Fibroblast of the conjunctiva (primary cell): ENCODE measurements at regions not wholly inside any gene's neighbourhood (a gene's known extent, or its start where the extent isn't known, plus 50 kb on each side); places are given as distances from the start of the nearest gene placed in this dataset.
A peak's percentile ranks its signal among the peaks of the same experiment; 100 is the strongest.

ENCODE experiments used
- DNase-seq: peaks from one replicate; pipeline ENCODE4 v3.0.0-alpha.2; 2010; ENCODE audit warnings: low read depth

GRCh38 chr6:108734271-108734922, 113.8 kb upstream of the ARMC2 start:
- DNase-seq, result no peak

GRCh38 chr6:108735310-108736001, 112.8 kb upstream of the ARMC2 start:
- DNase-seq, result no peak

DNA sequence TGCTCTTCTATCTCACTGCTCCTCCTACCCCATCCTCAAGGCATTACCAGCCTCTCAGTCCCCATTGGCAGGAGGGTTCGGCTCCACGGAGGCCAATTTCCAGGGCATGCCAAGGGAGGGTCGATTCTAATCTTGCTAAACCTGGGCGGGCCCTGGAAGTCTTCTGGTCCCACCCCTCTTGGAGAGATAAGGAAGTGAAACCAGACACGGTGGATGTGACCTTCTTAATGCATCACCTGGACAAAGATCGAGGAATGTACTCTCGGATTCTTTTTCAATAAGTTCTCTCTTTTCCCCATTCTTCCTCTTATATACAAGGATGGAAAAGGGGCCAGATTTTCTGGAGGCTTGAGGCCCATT, 112.2 kb upstream of the ARMC2 start:
- no peak for DNase-seq

DNA sequence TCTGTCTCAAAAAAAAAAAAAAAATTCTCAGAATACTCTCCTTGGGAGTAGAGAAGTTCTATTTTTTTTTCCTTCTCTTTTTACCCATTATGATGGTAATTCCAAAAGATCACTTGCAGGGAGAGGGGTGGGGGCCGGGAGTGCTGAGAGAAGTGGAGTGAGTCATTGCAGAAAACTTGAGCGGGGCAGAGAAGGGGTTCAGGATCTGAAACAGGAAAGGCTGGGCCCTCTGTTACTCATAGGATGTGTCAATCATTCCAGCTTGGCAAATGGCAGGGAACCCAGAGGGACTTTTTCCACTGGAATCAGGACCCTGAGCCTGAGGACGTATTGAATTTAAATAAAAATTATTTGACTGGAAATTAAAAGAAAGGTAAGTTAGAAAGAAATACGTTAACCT, 111.4 kb upstream of the ARMC2 start:
- peak; percentile 66 for DNase-seq

DNA sequence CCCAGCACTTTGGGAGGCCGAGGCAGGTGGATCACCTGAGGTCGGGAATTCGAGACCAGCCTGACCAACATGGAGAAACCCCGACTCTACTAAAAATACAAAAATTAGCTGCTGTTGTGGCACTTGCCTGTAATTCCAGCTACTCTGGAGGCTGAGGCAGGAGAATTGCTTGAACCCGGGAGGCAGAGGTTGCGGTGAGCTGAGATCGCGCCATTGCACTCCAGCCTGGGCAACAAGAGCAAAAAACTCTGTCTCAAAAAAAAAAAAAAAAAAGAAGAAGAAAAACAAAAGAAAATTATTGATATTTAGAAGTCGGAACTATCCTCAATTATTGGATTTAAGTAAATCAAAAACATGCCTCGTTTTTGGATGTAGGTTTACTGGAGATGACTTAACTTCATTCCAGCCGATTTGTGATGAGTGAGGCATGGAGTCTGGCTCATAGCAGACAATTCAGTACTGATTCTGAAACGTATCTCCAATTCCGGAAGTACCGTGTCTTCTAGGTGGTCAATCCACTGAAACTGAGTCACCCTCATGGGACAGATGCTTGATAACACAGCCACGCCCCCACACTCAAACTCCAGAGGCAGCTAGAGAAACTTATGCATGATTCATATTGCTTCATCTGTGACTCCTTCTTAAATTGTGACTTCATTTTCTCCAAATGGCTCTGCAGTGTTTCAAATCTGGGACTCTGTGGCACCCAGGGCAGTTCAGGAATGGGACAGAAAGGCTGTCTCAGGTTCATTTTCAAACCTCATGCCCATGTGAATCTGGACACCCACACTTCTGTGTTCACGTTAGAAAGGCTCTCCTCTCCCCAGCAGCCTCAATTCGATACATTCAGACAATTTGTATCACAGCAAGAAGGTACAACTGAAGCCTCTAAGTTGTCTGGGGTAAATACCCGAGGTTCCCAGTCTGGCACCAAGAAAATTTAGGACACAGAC, 110.4 kb upstream of the ARMC2 start:
- DNase-seq, result peak; percentile 79

GRCh38 chr6:108738684-108739416, 109.4 kb upstream of the ARMC2 start:
- no peak for DNase-seq

DNA sequence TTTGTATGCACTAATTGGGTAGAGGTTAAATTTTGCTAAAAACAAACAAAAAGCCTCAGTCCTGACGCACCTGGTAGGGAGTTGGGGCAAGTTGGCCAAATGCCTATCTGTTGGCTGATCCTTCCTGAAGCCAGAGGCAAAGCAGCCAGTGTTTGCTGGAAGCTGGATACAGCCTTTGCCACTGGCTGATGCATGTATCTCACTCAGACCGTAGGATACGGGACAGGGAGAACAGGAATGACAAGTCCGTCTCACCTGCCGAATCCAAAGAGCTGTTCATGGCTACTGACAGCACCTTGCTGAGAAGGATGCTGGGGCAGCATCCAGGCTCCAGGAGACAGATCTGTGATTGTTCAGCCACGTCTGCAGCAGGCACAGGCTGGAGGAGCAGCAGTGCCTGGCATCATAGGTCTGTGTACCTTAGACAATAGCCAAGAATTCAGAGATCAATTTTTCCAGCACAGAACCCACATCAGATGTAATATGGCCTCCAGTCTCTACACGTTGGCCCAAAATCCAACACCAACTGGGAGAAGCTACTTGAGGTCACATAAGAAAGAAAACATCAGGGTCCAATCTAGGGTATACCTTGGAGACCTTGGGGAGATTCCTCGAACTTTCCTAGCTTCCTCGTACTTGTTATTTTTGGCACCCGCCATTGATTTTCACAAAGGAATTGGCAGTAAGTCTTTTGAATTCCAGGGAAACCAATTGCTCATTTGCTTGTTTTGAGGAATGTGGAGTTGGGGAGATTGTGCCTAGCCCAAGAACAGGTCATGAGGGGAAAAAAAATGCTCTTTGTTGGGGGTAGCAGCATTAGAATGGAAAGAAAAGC, 108.5 kb upstream of the ARMC2 start:
- DNase-seq, result peak; percentile 4

GRCh38 chr6:108741331-108741989, 106.8 kb upstream of the ARMC2 start:
- no peak for DNase-seq

- DNase-seq, result no peak
Observed at GRCh38 chr6:108742041-108742440, 106.2 kb upstream of the ARMC2 start.

DNA sequence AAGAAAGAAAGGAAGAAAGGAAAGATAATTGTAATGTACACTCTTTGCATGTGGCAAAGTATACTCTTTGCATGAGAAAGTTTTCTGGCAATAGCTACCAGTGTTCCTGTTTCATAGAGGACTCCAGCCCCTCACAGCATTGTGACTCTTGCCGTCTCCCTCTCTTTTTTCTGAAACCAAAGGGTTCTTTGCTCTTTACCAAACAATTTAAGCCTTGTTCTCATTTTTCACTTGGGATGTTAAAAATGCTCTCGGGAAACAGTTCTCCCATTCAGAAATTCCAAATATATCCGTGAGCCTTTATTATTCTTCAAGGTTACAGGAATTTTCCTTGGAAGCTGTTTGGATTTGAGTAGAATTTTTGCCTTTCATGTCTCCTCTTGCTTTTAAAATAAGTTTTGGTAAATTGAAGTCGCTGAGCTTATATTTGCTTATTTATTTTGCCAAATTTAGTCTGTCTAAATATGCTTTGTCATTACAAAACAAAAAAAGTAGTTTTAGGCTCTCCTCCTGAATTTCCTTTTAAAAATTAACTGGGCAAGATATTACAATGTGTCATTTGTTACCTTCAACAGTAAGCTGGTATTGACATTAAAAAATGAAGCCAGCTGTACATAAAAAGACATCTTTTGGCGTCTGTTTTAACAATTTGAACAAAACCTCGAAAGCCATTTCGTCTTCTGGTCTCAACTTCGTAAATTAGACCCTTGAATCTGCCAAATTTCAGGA, 103.8 kb upstream of the ARMC2 start:
- no peak for DNase-seq

DNA sequence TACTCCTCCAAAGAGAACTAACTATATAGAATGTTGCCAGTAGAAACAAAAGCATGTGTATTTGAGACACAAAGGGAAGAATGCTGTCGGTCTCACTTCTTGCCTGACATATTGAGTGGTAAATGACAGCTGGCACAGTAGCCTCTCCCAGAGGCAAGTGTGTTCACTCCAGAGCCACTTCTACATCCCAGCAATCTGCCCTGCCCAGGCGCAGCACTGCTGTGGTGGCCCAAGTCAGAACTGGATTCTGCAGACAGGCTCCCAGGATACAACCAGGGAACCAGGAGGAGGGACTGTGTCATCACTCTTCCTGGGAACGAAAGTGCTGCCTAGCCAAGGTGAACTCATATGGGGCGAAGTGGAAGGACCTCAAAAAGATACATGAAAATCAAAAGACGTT, 103.2 kb upstream of the ARMC2 start:
- DNase-seq, result no peak

- DNase-seq, result no peak
Observed at GRCh38 chr6:108745664-108746336, 102.4 kb upstream of the ARMC2 start.

DNA sequence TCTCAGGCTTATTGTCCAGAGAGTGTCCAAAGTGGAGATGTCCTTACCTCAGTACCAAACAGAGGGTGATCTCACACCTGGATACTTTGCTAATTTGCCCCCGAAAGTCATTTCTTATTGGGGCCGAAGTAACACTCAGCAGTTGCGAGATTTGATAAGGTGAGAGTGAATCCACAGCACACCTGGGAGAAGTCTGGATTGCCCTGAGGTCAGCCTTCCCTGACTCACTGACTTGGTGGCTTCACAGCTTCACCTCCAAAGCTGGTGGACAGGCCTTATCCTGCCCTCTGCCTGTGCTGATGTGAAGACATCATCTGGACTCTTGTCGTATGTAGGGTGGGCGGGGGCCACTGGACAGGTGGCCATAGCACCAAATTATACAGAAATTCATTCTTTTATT, 101.9 kb upstream of the ARMC2 start:
- DNase-seq, result no peak

DNA sequence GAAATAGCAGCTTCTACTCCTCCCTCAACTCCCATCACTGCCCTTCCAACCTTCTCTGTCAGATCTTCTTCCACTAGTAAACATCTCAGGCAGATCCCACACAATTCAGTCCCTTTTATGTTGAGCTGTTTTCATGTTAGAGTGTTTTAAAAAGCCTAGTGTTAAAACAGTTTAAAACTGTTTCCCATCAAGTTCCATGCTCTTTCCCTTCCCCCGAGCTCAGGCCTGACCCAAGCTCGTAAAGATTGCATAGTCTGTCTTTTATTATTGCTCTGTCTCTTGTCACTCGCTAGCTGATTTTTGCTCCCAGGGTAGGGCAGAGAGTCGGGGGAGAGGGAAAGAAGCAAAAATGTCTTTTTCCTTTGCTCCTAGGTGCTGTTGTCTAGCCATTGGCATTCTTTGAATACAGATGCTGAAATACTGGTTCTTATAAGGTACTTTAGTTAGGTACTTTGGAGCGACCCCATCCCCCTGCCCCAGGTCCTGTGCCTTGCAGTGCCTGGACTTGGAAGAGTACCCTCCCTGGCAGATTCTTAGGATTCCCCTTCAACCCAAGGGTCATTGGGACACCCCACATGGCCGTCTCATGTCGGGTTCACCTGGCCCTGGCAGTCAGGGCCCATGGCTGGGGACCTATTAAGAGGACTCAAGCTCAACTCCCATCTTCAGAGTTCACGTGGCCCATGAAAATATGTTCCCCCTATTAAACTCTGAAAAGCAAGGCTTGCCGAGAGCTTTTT, 101.2 kb upstream of the ARMC2 start:
- DNase-seq, result no peak

- no peak for DNase-seq
Observed at GRCh38 chr6:108748055-108748454, 100.2 kb upstream of the ARMC2 start.

DNA sequence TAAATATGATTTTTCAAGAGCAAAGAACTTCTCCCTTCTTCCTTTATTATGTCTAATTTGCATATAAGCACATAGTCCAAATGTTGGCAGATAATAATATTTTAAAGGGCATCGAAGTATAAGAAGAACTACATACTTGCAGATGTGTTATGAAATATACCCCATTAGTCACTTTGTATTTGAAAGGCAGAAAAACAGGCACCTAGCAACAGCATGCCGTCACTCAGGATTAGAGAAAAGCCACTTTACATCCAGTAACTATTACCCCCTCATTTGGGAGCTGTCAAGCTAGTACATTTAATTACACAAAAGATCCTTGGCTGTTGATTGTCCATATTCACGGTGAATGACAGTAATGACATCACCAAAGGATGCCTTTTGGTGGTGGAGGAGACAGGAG, 99.3 kb upstream of the ARMC2 start:
- DNase-seq, result no peak

- DNase-seq, result no peak
Observed at GRCh38 chr6:108750801-108751200, 97.4 kb upstream of the ARMC2 start.

GRCh38 chr6:108751282-108751681, 96.9 kb upstream of the ARMC2 start:
- DNase-seq, result no peak
